CD1c-positive myeloid dendritic cell (primary cell): ENCODE measurements at regions not wholly inside any gene's neighbourhood (a gene's known extent, or its start where the extent isn't known, plus 50 kb on each side); places are given as distances from the start of the nearest gene placed in this dataset.
"Not testable (repeated sequence)": the region's sequence is repeated elsewhere in the genome, so short reads cannot be mapped to it uniquely, and the experiment has no call there.

ENCODE experiments used
- DNase-seq: peaks from one replicate; pipeline ENCODE4 v3.0.0-alpha.2; 2016; ENCODE audit errors: extremely low spot score

- DNase-seq, result not testable (repeated sequence)
Observed at GRCh38 chr10:95137990-95138625, 55.9 kb upstream of the ACSM6 start.

- DNase-seq, result no peak
Observed at GRCh38 chr10:95134490-95134889, 59.5 kb upstream of the ACSM6 start.

- peak; percentile 37 for DNase-seq
Observed at GRCh38 chr10:95133997-95134396, 60.0 kb upstream of the ACSM6 start.

- DNase-seq, result peak; percentile 86
Observed at GRCh38 chr10:95133016-95133752, 60.9 kb upstream of the ACSM6 start.

GRCh38 chr10:95130429-95130828 is 61.1 kb upstream of the CYP2C8 start:
- not testable (repeated sequence) for DNase-seq

- no peak for DNase-seq
Observed at GRCh38 chr10:95125582-95125981, 56.3 kb upstream of the CYP2C8 start.

- DNase-seq, result no peak
Observed at GRCh38 chr10:95122736-95123135, 53.4 kb upstream of the CYP2C8 start.

GRCh38 chr10:95121904-95122303 is 52.6 kb upstream of the CYP2C8 start:
- no peak for DNase-seq
